A673 (cell line): ENCODE measurements at regions not wholly inside any gene's neighbourhood (a gene's known extent, or its start where the extent isn't known, plus 50 kb on each side); places are given as distances from the start of the nearest gene placed in this dataset.

Experiments
- BruUV-seq: library from RNA; stranded (reverse); fragments of 400-500 nt; replicated peaks from 2 replicates; lab custom pipeline; 2021; lab: Mats Ljungman, UMichigan
- CTCF ChIA-PET: fragments of 300-600 bp; sonication (Branson Sonifier 250); formaldehyde crosslinking; loops from one replicate; lab custom pipeline; 2022; ENCODE audit warnings: antibody characterized with exemption; lab: Charles Lee
- POLR2A ChIA-PET: fragments of 300-600 bp; sonication (Branson Sonifier 250); formaldehyde crosslinking; loops from one replicate; lab custom pipeline; 2022; ENCODE audit warnings: antibody characterized with exemption; ENCODE audit not compliant: low non-redundant PET; lab: Charles Lee
- DNase-seq: peaks from one replicate; pipeline ENCODE4 v3.0.0-alpha.2; 2015; ENCODE audit warnings: low spot score
- H3K27ac ChIP-seq: fragments of 200-600 bp; sonication (generic); 2 replicates; pipeline ENCODE4 v1.5.1; 2016; ENCODE audit warnings: mixed run types, low read depth, mild to moderate bottlenecking, mixed read lengths, antibody characterized with exemption, low read length; ENCODE audit not compliant: poor library complexity, severe bottlenecking
- H3K27me3 ChIP-seq: fragments of 200-600 bp; sonication (generic); replicated peaks from 2 replicates; pipeline ENCODE4 v1.6.1; 2017; ENCODE audit warnings: mixed run types, low read depth, mild to moderate bottlenecking, mixed read lengths, antibody characterized with exemption, low read length; ENCODE audit not compliant: insufficient read depth, poor library complexity
- H3K36me3 ChIP-seq: fragments of 200-600 bp; sonication (generic); 2 replicates; pipeline ENCODE4 v1.6.1; 2016; ENCODE audit warnings: mixed run types, mild to moderate bottlenecking, mixed read lengths, antibody characterized with exemption, low read length; ENCODE audit not compliant: insufficient read depth, poor library complexity, severe bottlenecking
- H3K4me1 ChIP-seq: fragments of 200-600 bp; sonication (generic); 2 replicates; pipeline ENCODE4 v1.6.1; 2017; ENCODE audit warnings: mixed run types, mild to moderate bottlenecking, mixed read lengths, antibody characterized with exemption, low read length; ENCODE audit not compliant: insufficient read depth, poor library complexity, severe bottlenecking
- H3K4me3 ChIP-seq: fragments of 200-600 bp; sonication (generic); 2 replicates; pipeline ENCODE4 v1.5.1; 2016; ENCODE audit warnings: low read depth, mixed run types, mild to moderate bottlenecking, mixed read lengths, low read length; ENCODE audit not compliant: poor library complexity, severe bottlenecking
- H3K9me3 ChIP-seq: fragments of 200-600 bp; sonication (generic); 2 replicates; pipeline ENCODE4 v1.6.1; 2016; ENCODE audit warnings: mixed run types, low read depth, mild to moderate bottlenecking, mixed read lengths, antibody characterized with exemption, low read length; ENCODE audit not compliant: poor library complexity, severe bottlenecking
- EZH2 ChIP-seq: fragments of 200-600 bp; sonication (generic); IDR thresholded peaks from 2 replicates; pipeline ENCODE4 v1.6.1; 2017; ENCODE audit warnings: borderline replicate concordance, low read depth, mild to moderate bottlenecking, mixed read lengths, antibody characterized with exemption, low read length; ENCODE audit not compliant: poor library complexity, severe bottlenecking
- intact Hi-C: fragments of 100-400 bp; cut with micrococcal nuclease; formaldehyde crosslinking; loops from one replicate; pipeline ENCODE4 v1.10.0; 2022; ENCODE audit not compliant: unreplicated experiment
- TF ChIP-seq, protein P1 (sequence below): fragments of 300-800, 200-600 bp; sonication (generic); conservative IDR thresholded peaks from 2 replicates; pipeline ENCODE4 v1.5.1; 2017; ENCODE audit warnings: low read depth, mild to moderate bottlenecking, antibody characterized with exemption, low read length, moderate library complexity, mixed read lengths

DNA sequence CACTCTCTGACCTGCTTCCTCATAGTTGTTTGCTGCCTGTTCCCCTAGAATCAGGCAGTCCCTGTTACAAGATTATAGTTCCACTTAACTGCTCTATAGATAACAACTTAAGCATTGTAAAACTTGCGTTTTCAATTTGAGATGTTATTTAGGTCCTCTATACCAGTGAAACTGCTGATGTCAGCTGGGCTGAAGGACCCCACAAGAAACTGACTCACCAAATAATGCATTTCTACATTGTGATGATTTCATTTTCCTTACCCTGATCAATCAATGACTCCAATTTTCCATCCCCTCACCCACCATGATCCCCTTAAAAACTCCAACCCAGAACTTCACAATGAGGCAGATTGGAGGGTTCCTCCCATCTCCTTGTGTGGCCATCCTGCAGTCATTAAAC is 280.7 kb downstream of the SLITRK1 start:
- no peaks in the 10 kb centered on the region for H3K9me3 ChIP-seq
- no peak overlapping the region for H3K27ac ChIP-seq
- intact Hi-C loops: loop anchor here (10.0 kb wide), 1 partner anchor 283 kb away; the partner anchor contains the start of gene SLITRK1
- no peak overlapping the region for H3K4me3 ChIP-seq
- CTCF ChIA-PET: no interaction called here
- no peak for DNase-seq
- BruUV-seq: no TSS peak
- TF ChIP-seq, protein P1, sequence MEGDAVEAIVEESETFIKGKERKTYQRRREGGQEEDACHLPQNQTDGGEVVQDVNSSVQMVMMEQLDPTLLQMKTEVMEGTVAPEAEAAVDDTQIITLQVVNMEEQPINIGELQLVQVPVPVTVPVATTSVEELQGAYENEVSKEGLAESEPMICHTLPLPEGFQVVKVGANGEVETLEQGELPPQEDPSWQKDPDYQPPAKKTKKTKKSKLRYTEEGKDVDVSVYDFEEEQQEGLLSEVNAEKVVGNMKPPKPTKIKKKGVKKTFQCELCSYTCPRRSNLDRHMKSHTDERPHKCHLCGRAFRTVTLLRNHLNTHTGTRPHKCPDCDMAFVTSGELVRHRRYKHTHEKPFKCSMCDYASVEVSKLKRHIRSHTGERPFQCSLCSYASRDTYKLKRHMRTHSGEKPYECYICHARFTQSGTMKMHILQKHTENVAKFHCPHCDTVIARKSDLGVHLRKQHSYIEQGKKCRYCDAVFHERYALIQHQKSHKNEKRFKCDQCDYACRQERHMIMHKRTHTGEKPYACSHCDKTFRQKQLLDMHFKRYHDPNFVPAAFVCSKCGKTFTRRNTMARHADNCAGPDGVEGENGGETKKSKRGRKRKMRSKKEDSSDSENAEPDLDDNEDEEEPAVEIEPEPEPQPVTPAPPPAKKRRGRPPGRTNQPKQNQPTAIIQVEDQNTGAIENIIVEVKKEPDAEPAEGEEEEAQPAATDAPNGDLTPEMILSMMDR: no peak
- no peak for TF ChIP-seq EZH2
- POLR2A ChIA-PET: no interaction called here
- no peaks in the 10 kb centered on the region for H3K36me3 ChIP-seq
- H3K4me1 ChIP-seq: no peaks in the 10 kb centered on the region
- H3K27me3 ChIP-seq: no peaks in the 10 kb centered on the region

DNA sequence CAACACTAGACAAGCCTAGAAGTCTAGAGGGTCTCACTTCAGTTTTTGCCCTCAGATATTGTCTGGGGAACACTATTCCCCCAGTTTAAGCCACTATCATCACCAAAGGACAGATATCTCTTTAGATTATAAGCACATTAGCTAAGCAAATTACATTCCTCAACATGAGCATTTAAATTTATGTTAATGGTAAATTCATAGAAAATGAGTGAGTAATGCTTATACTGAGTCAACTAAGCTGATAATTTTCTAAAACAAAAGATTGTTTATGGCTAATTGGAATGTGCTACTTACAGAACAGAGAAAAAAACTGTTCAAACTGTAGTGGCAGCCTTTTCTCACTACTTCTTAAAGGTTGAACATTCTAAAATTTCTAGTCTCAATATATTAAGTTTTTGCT is 290.2 kb downstream of the SLITRK1 start:
- Histone ChIP-seq H3K9me3 (no peaks in the 10 kb centered on the region), H3K4me1 (no peaks in the 10 kb centered on the region), H3K4me3 (no peak overlapping the region), H3K27me3 (no peaks in the 10 kb centered on the region), H3K36me3 (no peaks in the 10 kb centered on the region), H3K27ac (no peak overlapping the region)
- POLR2A ChIA-PET: no interaction called here
- no peak for DNase-seq
- intact Hi-C loops: no loop called here
- CTCF ChIA-PET: no interaction called here
- no TSS peak for BruUV-seq
- TF ChIP-seq, protein P1: no peak
- TF ChIP-seq EZH2: no peak

DNA sequence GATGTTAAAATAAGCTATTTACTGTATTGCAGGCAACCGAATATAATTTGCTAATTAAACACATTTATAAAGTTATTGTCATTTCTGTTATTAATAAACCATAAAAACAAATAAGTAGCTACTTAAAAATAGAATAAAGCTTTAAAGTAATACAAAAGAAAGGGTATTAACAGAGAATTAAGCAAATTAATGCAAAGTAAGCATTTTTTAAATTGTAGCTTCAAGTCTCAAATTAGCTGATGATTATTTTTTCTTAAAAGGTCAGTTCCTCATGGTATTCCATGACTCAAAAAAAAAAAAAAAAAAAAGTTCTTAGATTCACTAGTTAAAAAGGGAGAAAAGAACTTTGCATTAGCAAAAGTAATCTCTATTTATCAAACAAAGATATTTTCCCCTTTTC is 292.5 kb downstream of the SLITRK1 start:
- H3K9me3 ChIP-seq: no peaks in the 10 kb centered on the region
- H3K4me1 ChIP-seq: no peaks in the 10 kb centered on the region
- ChIA-PET POLR2A (no interaction called here), CTCF (no interaction called here)
- intact Hi-C loops: no loop called here
- no peak for DNase-seq
- H3K27ac ChIP-seq: no peak overlapping the region
- H3K36me3 ChIP-seq: no peaks in the 10 kb centered on the region
- H3K27me3 ChIP-seq: no peaks in the 10 kb centered on the region
- no peak overlapping the region for H3K4me3 ChIP-seq
- TF ChIP-seq EZH2: no peak
- TF ChIP-seq, protein P1: no peak
- BruUV-seq: no TSS peak
